ENCODE measurements at regions not wholly inside any gene's neighbourhood (a gene's known extent, or its start where the extent isn't known, plus 50 kb on each side); places are given as distances from the start of the nearest gene placed in this dataset.

GRCh38 chr12:65761301-65761700, 63.0 kb upstream of the HMGA2 start:
- TF ChIP-seq POLR2A (IDR thresholded peaks at IDR 0.05) (no peak), CTCF (IDR thresholded peaks at IDR 0.05) (no peak), EP300 (IDR thresholded peaks at IDR 0.05) (no peak)
